HG03469 (cell line): ENCODE measurements at regions not wholly inside any gene's neighbourhood (a gene's known extent, or its start where the extent isn't known, plus 50 kb on each side); places are given as distances from the start of the nearest gene placed in this dataset.

Source experiments
- ATAC-seq: cut with Tn5 transposase; IDR thresholded peaks from one replicate; pipeline ENCODE4 v1.9.1; 2021; ENCODE audit warnings: mild to moderate bottlenecking, moderate library complexity, moderate number of reproducible peaks; ENCODE audit not compliant: unreplicated experiment

GRCh38 chr18:75554644-75555185, 127.2 kb upstream of the SMIM21 start:
- ATAC-seq: no peak

GRCh38 chr18:75554176-75554575, 126.7 kb upstream of the SMIM21 start:
- ATAC-seq: no peak

GRCh38 chr18:75553021-75553420, 125.5 kb upstream of the SMIM21 start:
- no peak for ATAC-seq

DNA sequence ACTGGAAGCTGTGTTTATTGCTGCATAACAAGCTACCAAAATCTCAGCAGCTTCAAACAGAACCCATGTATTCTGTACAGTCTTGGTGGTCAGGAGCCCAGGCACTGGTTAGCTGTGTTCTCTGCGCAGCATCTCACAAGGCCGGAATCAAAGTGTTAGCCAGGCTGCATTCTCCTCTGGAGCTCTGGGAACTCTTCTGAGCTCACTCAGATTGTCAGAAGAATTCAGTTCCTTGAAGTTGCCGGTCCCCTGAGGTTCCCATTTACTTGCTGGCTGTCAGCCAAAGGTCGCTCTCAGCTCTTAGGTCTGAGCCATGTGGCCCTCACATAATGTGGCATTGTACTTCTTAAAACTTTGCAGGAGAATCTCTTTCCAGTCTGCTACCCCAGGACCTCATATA, 123.6 kb upstream of the SMIM21 start:
- ATAC-seq: no peak

DNA sequence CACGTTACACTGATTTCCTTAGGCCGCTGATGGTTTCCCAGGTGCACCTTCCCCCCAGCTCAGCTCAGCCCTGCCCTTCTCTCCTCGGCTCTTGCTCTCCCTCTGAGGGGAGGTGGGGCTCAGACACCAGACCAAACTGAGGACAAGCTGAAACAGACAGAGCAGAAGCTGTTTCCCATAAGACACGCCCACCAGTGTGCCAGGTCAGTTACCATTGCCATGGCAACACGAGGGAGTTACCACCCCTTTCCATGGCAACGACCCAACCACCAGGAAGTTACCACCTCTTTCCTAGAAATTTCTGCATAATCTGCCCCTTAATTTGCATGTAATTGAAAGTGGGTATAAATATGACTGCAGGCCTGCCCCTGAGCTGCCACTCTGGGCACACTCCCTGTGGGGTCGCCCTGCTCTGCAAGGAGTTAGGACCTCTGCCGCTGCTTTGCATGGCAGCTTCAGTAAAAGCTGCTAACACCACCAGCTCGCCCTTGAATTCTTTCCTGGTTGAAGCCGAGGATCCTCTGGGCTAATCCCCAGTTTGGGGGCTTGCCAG, 120.9 kb upstream of the SMIM21 start:
- no peak for ATAC-seq

DNA sequence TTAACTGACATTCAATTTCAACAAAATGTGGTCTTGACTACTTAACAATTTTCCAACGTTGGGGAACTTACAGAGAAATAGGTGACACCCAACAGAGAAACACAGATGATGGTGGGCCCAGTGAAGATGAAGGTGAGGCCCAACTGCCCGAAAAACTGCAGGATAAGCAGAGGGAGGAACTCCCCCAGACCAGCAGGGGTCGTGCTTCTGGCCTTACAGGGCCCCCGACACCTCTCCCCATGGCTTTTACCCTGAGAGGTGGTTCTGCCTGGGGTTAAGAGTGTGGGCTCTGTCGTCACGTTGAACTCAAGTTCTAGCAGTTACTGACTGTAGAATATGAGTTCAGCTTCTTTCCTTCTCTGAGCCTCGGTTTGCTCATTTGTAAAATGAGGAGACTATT, 119.5 kb upstream of the SMIM21 start:
- no peak for ATAC-seq

GRCh38 chr18:75545189-75545588, 117.7 kb upstream of the SMIM21 start:
- ATAC-seq: no peak

DNA sequence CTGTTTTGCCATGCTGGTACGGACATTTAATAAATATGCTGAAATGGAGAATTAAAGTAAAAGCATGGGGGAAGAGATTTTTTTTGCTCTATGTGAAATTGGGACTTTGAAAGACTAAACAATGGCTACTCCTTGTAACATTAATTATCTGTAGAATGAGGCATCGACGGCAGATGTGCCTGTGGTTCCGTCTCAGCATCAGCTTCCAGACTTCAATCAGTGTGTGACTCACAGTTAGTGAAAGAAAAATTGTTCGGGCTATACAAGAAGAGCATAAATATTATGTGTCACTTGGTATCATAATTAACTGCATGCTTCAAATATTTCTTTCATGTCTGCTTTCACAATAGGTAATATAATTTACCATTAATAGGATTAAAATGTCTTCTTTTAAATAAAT, 117.0 kb upstream of the SMIM21 start:
- ATAC-seq: no peak

GRCh38 chr18:75544051-75544481, 116.6 kb upstream of the SMIM21 start:
- ATAC-seq: no peak

DNA sequence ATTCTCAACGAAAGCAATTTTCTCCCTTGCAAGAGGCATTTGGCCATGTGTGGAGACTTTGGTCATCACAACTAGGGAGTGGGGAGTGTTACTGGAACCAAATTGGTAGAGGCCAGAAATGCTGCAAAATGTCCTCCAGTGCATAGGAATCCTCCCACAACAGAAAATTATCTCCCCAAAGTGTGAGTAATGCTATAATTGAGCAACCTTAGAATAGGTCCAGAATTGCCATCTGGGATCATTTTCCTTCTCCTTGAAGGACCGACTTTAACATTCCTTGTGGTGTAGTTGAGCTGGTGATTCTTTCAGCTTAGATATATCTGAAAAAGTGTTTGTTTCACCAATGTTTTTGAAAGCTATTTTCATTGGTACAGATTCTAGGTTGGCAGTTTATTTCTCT, 111.2 kb upstream of the SMIM21 start:
- no peak for ATAC-seq

- ATAC-seq: no peak
Measured at GRCh38 chr18:75533950-75534349, 106.4 kb upstream of the SMIM21 start.

- no peak for ATAC-seq
Measured at GRCh38 chr18:75533209-75533608, 105.7 kb upstream of the SMIM21 start.

- ATAC-seq: no peak
Measured at GRCh38 chr18:75531851-75532459, 104.5 kb upstream of the SMIM21 start.

- no peak for ATAC-seq
Measured at GRCh38 chr18:75531212-75531850, 103.8 kb upstream of the SMIM21 start.

GRCh38 chr18:75530566-75531211, 103.2 kb upstream of the SMIM21 start:
- ATAC-seq: no peak

DNA sequence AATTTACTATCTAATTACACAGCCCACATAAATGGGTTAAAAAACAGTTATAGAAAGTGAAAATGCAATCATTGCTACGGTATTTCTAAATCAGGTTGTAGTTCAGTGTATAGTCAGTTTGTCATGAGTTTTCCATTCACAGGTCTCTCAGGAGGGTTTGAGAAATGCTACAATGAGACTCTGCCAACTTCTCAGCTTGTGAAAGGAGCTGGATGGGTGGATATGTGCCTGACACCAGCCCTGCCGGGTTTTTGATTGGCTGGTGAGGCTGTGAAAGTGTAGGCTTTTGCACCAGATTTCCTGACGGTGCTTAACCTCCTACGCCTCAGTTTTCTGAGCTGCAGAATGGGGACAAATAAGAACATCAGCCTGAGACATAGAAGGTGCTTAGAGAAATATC, 102.6 kb upstream of the SMIM21 start:
- ATAC-seq: no peak

GRCh38 chr18:75529394-75529793, 101.9 kb upstream of the SMIM21 start:
- ATAC-seq: no peak

- ATAC-seq: no peak
Measured at GRCh38 chr18:75527848-75528685, 100.6 kb upstream of the SMIM21 start.

GRCh38 chr18:75526038-75526437, 98.5 kb upstream of the SMIM21 start:
- no peak for ATAC-seq

DNA sequence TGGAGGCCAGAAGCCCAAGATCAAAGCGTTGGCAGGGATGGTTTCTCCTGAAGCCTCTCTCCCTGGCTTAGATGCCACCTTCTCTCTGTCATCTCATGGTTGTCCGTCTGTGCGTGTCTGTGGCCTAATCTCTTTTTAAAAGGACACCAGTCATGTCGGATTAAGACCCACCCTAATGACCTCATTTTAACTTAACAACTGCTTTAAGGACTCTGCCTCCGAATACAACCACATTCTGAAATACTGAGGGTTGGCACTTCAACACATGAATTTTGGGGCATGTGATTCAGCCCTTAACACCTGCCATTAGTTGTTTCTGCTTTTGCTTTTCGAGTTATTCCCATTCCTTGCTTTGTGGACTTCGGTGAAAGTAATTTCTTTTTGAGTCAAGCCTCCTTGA, 97.8 kb upstream of the SMIM21 start:
- no peak for ATAC-seq

- no peak for ATAC-seq
Measured at GRCh38 chr18:75524841-75525240, 97.3 kb upstream of the SMIM21 start.
